ENCODE measurements at regions not wholly inside any gene's neighbourhood (a gene's known extent, or its start where the extent isn't known, plus 50 kb on each side); places are given as distances from the start of the nearest gene placed in this dataset.

DNA sequence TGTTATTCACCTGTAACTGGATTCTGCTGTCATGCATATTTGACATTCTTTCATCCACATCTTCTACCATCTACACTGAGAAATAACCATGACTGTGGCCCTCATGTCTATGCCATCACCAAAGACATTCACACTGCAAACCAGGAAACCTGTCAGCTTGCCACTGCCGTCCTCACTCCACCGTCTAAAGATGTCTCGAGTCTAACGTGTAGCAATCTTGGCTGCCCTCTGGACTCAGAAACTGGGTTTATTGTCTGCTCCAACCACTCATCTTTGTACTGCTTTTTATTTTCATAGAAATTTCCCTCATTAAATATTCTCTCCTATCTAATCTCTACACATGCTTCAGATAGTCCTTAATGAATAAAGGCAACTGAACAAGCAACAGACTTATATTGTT is 57.1 kb downstream of the CRYGS start:
- Histone ChIP-seq H3K4me1 (replicated peaks in 1 of 2; ENCODE audit: control insufficient read depth in 2 of 2, insufficient read depth in 2 of 2, low read length in 2 of 2) (no peaks in the 10 kb centered on the region), H3K9ac (ENCODE audit: insufficient read depth in 1 of 2, low read depth in 2 of 2, low read length in 2 of 2) (no peak overlapping the region), H3K27me3 (ENCODE audit: control insufficient read depth in 2 of 2, insufficient read depth in 2 of 2, low read length in 2 of 2) (peaks cover 4 to 5% of the 10 kb centered on the region in 2 experiments; a peak in 4 of 5 replicates), H3K4me2 (ENCODE audit: insufficient read depth, low read length) (no peak overlapping the region), H3K27ac (ENCODE audit: extremely low read depth, low read depth, low read length) (no peak overlapping the region), H4K20me1 (replicated peaks; ENCODE audit: control insufficient read depth, insufficient read depth, low read length) (no peaks in the 10 kb centered on the region), H2AFZ (ENCODE audit: low read depth, low read length) (no peak overlapping the region), H3K9me3 (replicated peaks; ENCODE audit: control insufficient read depth, insufficient read depth, low read depth, low read length) (no peaks in the 10 kb centered on the region), H3K79me2 (ENCODE audit: control insufficient read depth, insufficient read depth, low read length) (no peaks in the 10 kb centered on the region), H3K36me3 (ENCODE audit: control insufficient read depth, insufficient read depth, low read length) (no peaks in the 10 kb centered on the region), H3K4me3 (no peak overlapping the region), H3K9me1 (ENCODE audit: control insufficient read depth, insufficient read depth, low read length) (no peaks in the 10 kb centered on the region)
- in situ Hi-C loops (cut with MboI), result no loop called here
- ChIA-PET POLR2A (no interaction called here), CTCF (ENCODE audit: low intra/inter-chr PET ratio) (no interaction called here)
- intact Hi-C loops (cut with micrococcal nuclease), result no loop called here
- FAIRE-seq (no peak), DNase-seq (ENCODE audit: extremely low read depth in 1 of 4, low spot score in 3 of 4) (no peak), ATAC-seq (no peak)
- 6% methylated on average over 4 of the region's 4 CpGs for WGBS (ENCODE audit: insufficient coverage, low coverage, missing lambda C conversion rate)
- no TSS peak for BruUV-seq (replicated peaks)
- TF ChIP-seq, protein P1, sequence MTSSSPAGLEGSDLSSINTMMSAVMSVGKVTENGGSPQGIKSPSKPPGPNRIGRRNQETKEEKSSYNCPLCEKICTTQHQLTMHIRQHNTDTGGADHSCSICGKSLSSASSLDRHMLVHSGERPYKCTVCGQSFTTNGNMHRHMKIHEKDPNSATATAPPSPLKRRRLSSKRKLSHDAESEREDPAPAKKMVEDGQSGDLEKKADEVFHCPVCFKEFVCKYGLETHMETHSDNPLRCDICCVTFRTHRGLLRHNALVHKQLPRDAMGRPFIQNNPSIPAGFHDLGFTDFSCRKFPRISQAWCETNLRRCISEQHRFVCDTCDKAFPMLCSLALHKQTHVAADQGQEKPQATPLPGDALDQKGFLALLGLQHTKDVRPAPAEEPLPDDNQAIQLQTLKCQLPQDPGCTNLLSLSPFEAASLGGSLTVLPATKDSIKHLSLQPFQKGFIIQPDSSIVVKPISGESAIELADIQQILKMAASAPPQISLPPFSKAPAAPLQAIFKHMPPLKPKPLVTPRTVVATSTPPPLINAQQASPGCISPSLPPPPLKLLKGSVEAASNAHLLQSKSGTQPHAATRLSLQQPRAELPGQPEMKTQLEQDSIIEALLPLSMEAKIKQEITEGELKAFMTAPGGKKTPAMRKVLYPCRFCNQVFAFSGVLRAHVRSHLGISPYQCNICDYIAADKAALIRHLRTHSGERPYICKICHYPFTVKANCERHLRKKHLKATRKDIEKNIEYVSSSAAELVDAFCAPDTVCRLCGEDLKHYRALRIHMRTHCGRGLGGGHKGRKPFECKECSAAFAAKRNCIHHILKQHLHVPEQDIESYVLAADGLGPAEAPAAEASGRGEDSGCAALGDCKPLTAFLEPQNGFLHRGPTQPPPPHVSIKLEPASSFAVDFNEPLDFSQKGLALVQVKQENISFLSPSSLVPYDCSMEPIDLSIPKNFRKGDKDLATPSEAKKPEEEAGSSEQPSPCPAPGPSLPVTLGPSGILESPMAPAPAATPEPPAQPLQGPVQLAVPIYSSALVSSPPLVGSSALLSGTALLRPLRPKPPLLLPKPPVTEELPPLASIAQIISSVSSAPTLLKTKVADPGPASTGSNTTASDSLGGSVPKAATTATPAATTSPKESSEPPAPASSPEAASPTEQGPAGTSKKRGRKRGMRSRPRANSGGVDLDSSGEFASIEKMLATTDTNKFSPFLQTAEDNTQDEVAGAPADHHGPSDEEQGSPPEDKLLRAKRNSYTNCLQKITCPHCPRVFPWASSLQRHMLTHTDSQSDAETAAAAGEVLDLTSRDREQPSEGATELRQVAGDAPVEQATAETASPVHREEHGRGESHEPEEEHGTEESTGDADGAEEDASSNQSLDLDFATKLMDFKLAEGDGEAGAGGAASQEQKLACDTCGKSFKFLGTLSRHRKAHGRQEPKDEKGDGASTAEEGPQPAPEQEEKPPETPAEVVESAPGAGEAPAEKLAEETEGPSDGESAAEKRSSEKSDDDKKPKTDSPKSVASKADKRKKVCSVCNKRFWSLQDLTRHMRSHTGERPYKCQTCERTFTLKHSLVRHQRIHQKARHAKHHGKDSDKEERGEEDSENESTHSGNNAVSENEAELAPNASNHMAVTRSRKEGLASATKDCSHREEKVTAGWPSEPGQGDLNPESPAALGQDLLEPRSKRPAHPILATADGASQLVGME (CRISPR knock-in tag; IDR thresholded peaks at IDR 0.05), result no peak
- TF ChIP-seq PHB2 (IDR thresholded peaks at IDR 0.05; ENCODE audit: low read depth), result no peak
- no peak for TF ChIP-seq ZC3H8 (IDR thresholded peaks at IDR 0.05)
- TF ChIP-seq ZBED1 (IDR thresholded peaks at IDR 0.05), result no peak
- TF ChIP-seq, protein P2, sequence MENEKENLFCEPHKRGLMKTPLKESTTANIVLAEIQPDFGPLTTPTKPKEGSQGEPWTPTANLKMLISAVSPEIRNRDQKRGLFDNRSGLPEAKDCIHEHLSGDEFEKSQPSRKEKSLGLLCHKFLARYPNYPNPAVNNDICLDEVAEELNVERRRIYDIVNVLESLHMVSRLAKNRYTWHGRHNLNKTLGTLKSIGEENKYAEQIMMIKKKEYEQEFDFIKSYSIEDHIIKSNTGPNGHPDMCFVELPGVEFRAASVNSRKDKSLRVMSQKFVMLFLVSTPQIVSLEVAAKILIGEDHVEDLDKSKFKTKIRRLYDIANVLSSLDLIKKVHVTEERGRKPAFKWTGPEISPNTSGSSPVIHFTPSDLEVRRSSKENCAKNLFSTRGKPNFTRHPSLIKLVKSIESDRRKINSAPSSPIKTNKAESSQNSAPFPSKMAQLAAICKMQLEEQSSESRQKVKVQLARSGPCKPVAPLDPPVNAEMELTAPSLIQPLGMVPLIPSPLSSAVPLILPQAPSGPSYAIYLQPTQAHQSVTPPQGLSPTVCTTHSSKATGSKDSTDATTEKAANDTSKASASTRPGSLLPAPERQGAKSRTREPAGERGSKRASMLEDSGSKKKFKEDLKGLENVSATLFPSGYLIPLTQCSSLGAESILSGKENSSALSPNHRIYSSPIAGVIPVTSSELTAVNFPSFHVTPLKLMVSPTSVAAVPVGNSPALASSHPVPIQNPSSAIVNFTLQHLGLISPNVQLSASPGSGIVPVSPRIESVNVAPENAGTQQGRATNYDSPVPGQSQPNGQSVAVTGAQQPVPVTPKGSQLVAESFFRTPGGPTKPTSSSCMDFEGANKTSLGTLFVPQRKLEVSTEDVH (IDR thresholded peaks at IDR 0.05; ENCODE audit: low read depth, partially characterized antibody), result no peak
- TF ChIP-seq KDM1A (IDR thresholded peaks at IDR 0.05), result no peak
- TF ChIP-seq ZNF77 (CRISPR knock-in tag; IDR thresholded peaks at IDR 0.05), result no peak
- TF ChIP-seq NFIX (CRISPR knock-in tag; IDR thresholded peaks at IDR 0.05; ENCODE audit: low read depth), result no peak
- TF ChIP-seq RBM34 (IDR thresholded peaks at IDR 0.05; ENCODE audit: borderline replicate concordance, insufficient read depth, low read length), result no peak
- no peak for TF ChIP-seq SMARCA5 (IDR thresholded peaks at IDR 0.05)
- TF ChIP-seq, protein P3, sequence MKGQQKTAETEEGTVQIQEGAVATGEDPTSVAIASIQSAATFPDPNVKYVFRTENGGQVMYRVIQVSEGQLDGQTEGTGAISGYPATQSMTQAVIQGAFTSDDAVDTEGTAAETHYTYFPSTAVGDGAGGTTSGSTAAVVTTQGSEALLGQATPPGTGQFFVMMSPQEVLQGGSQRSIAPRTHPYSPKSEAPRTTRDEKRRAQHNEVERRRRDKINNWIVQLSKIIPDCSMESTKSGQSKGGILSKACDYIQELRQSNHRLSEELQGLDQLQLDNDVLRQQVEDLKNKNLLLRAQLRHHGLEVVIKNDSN (CRISPR knock-in tag; IDR thresholded peaks at IDR 0.05), result no peak
- TF ChIP-seq HNRNPUL1 (IDR thresholded peaks at IDR 0.05; ENCODE audit: low read length), result no peak
- no peak for TF ChIP-seq PURB (CRISPR knock-in tag; IDR thresholded peaks at IDR 0.05; ENCODE audit: low read depth)
- TF ChIP-seq ZNF436 (CRISPR knock-in tag; IDR thresholded peaks at IDR 0.05), result no peak
- TF ChIP-seq CAMTA2 (CRISPR knock-in tag; conservative IDR thresholded peaks at IDR 0.05), result no peak
- no peak for TF ChIP-seq JUN (IDR thresholded peaks at IDR 0.05; ENCODE audit: borderline replicate concordance, low read depth, low read length)
- no peak for TF ChIP-seq JUN (CRISPR knock-in tag; IDR thresholded peaks at IDR 0.05; ENCODE audit: borderline replicate concordance)

Data from K562 (cell line).